H1 (cell line): ENCODE measurements at regions not wholly inside any gene's neighbourhood (a gene's known extent, or its start where the extent isn't known, plus 50 kb on each side); places are given as distances from the start of the nearest gene placed in this dataset.

Source experiments
- CTCF ChIA-PET: fragments of 300-600 bp; sonication (Branson Sonifier 250); formaldehyde crosslinking; loops from one replicate; lab custom pipeline; 2021; ENCODE audit not compliant: partially characterized antibody; lab: Charles Lee
- POLR2A ChIA-PET: fragments of 300-600 bp; sonication (Branson Sonifier 250); formaldehyde crosslinking; loops from one replicate; lab custom pipeline; 2021; ENCODE audit warnings: inconsistent platforms; ENCODE audit not compliant: partially characterized antibody; lab: Charles Lee
- DNase-seq, 2 experiments: peaks; one replicate each; pipeline versions ENCODE4 v3.0.0 to v3.0.0-alpha.2; 2010 to 2022; ENCODE audit warnings: low spot score in 2 of 2, low read depth in 1 of 2, mixed read lengths in 1 of 2
- FAIRE-seq: peaks from 2 replicates; lab custom pipeline; 2011; peaks lifted over from hg19 to GRCh38; lab: Jason Lieb, UNC
- H2AFZ ChIP-seq: 2 replicates; pipeline ENCODE4 v1.8.1; 2012; ENCODE audit warnings: low read length, inconsistent platforms
- H2AK5ac ChIP-seq: 2 replicates; pipeline ENCODE4 v1.6.1; 2013; ENCODE audit warnings: low read depth, low read length
- H2BK120ac ChIP-seq: replicated peaks from 2 replicates; pipeline ENCODE3; 2013; ENCODE audit warnings: low read depth, low read length, inconsistent platforms
- H2BK12ac ChIP-seq: 2 replicates; pipeline ENCODE4 v1.6.1; 2013; ENCODE audit warnings: low read depth, low read length
- H2BK15ac ChIP-seq: 2 replicates; pipeline ENCODE4 v1.6.1; 2013; ENCODE audit warnings: low read length
- H2BK20ac ChIP-seq: 2 replicates; pipeline ENCODE4 v1.6.1; 2013; ENCODE audit warnings: low read length
- H2BK5ac ChIP-seq: 2 replicates; pipeline ENCODE4 v1.6.1; 2013; ENCODE audit warnings: low read depth, low read length
- H3K14ac ChIP-seq: 2 replicates; pipeline ENCODE4 v1.6.1; 2013; ENCODE audit warnings: inconsistent platforms; ENCODE audit not compliant: insufficient read length
- H3K18ac ChIP-seq: 2 replicates; pipeline ENCODE4 v1.6.1; 2013; ENCODE audit warnings: low read length; ENCODE audit errors: extremely low read depth
- H3K23ac ChIP-seq: 2 replicates; pipeline ENCODE4 v1.6.1; 2013; ENCODE audit warnings: inconsistent platforms; ENCODE audit not compliant: insufficient read length
- H3K23me2 ChIP-seq: 2 replicates; pipeline ENCODE4 v1.6.1; 2013; ENCODE audit warnings: low read depth, low read length
- H3K27ac ChIP-seq: 2 replicates; pipeline ENCODE4 v1.6.1; 2011; ENCODE audit warnings: low read depth, low read length, inconsistent platforms
- H3K27me3 ChIP-seq, 4 experiments: replicated peaks in 1 of 4; 1 replicate in 1 of 4; 2 replicates in 3 of 4; pipeline versions ENCODE4 v1.6.1 to v1.8.1; 2011 to 2013; ENCODE audit warnings: low read length in 3 of 4, mild to moderate bottlenecking in 3 of 4, inconsistent platforms in 2 of 4, mixed read lengths in 2 of 4, moderate library complexity in 1 of 4; ENCODE audit not compliant: control insufficient read depth in 3 of 4, insufficient read depth in 3 of 4; ENCODE audit errors: extremely low read depth in 1 of 4
- H3K36me3 ChIP-seq, 4 experiments: 2 replicates each; pipeline versions ENCODE4 v1.6.1 to v1.8.1; 2011 to 2013; ENCODE audit warnings: mild to moderate bottlenecking in 4 of 4, low read length in 3 of 4, moderate library complexity in 2 of 4, control low read depth in 1 of 4, inconsistent platforms in 1 of 4; ENCODE audit not compliant: insufficient read depth in 4 of 4, control insufficient read depth in 2 of 4
- H3K4ac ChIP-seq: replicated peaks from 2 replicates; pipeline ENCODE3; 2013; ENCODE audit warnings: low read length, low read depth, mixed read lengths, inconsistent platforms; ENCODE audit not compliant: insufficient read length
- H3K4me1 ChIP-seq, 4 experiments: replicated peaks in 1 of 4; 1 replicate in 1 of 4; 2 replicates in 3 of 4; pipeline versions ENCODE4 v1.6.1 to v1.8.1; 2011 to 2013; ENCODE audit warnings: low read length in 3 of 4, inconsistent platforms in 2 of 4, mixed read lengths in 1 of 4; ENCODE audit not compliant: insufficient read depth in 4 of 4, control insufficient read depth in 3 of 4
- H3K4me2 ChIP-seq, 2 experiments: 2 replicates each; pipeline versions ENCODE4 v1.6.1 to v1.8.1; 2011 to 2013; ENCODE audit warnings: low read depth in 2 of 2, low read length in 2 of 2, control low read depth in 1 of 2, inconsistent platforms in 1 of 2, mild to moderate bottlenecking in 1 of 2; ENCODE audit not compliant: insufficient read depth in 1 of 2
- H3K4me3 ChIP-seq, 4 experiments: fragments of 200-600, 300-600 bp in 1 of 4; sonication (generic), shearing (Covaris generic), sonication (Bioruptor Twin) in 1 of 4; 2 replicates each; pipeline versions ENCODE4 v1.5.1 to v1.8.1; 2011 to 2016; ENCODE audit warnings: low read length in 4 of 4, low read depth in 3 of 4, control low read depth in 2 of 4, inconsistent platforms in 2 of 4, mild to moderate bottlenecking in 2 of 4, mixed read lengths in 1 of 4, moderate library complexity in 1 of 4; ENCODE audit not compliant: insufficient read depth in 2 of 4; ENCODE audit errors: extremely low read depth in 1 of 4
- H3K56ac ChIP-seq: replicated peaks from 2 replicates; pipeline ENCODE3; 2013; ENCODE audit warnings: low read depth, mild to moderate bottlenecking, mixed read lengths, low read length, inconsistent platforms; ENCODE audit not compliant: insufficient read length
- H3K79me1 ChIP-seq: 2 replicates; pipeline ENCODE4 v1.6.1; 2013; ENCODE audit warnings: low read depth, low read length, control low read depth
- H3K79me2 ChIP-seq, 2 experiments: 2 replicates each; pipeline versions ENCODE4 v1.6.1 to v1.8.1; 2012 to 2013; ENCODE audit warnings: low read length in 2 of 2, mild to moderate bottlenecking in 2 of 2, inconsistent platforms in 1 of 2; ENCODE audit not compliant: insufficient read depth in 2 of 2, control insufficient read depth in 1 of 2
- H3K9ac ChIP-seq, 4 experiments: replicated peaks in 1 of 4; 1 replicate in 1 of 4; 2 replicates in 3 of 4; pipeline versions ENCODE4 v1.6.1 to v1.8.1; 2011 to 2013; ENCODE audit warnings: low read depth in 3 of 4, low read length in 3 of 4, control low read depth in 2 of 4, mild to moderate bottlenecking in 2 of 4, moderate library complexity in 2 of 4, inconsistent platforms in 1 of 4; ENCODE audit errors: extremely low read depth in 1 of 4
- H3K9me3 ChIP-seq, 2 experiments: 2 replicates each; pipeline versions ENCODE4 v1.6.1 to v1.8.1; 2012 to 2013; ENCODE audit warnings: mild to moderate bottlenecking in 2 of 2, moderate library complexity in 2 of 2, control low read depth in 1 of 2, inconsistent platforms in 1 of 2, low read depth in 1 of 2, low read length in 1 of 2, mixed read lengths in 1 of 2; ENCODE audit not compliant: insufficient read depth in 2 of 2
- H4K20me1 ChIP-seq, 2 experiments: replicated peaks in 1 of 2; 2 replicates each; pipeline versions ENCODE3 to v1.8.1; 2011 to 2013; ENCODE audit warnings: inconsistent platforms in 2 of 2, low read length in 2 of 2, mild to moderate bottlenecking in 1 of 2; ENCODE audit not compliant: insufficient read depth in 2 of 2, control insufficient read depth in 1 of 2
- H4K5ac ChIP-seq: 2 replicates; pipeline ENCODE4 v1.6.1; 2013; ENCODE audit warnings: low read length, low read depth, mixed read lengths, inconsistent platforms; ENCODE audit not compliant: insufficient read length
- H4K8ac ChIP-seq: 2 replicates; pipeline ENCODE4 v1.8.0; 2013; ENCODE audit warnings: mild to moderate bottlenecking, moderate library complexity, low read length, inconsistent platforms; ENCODE audit not compliant: insufficient read depth; ENCODE audit errors: extremely low read depth
- H4K91ac ChIP-seq: replicated peaks from 2 replicates; pipeline ENCODE3; 2013; ENCODE audit warnings: low read length, mixed read lengths, inconsistent platforms; ENCODE audit not compliant: insufficient read length
- CHD1 ChIP-seq: IDR thresholded peaks from 2 replicates; pipeline ENCODE4 v1.6.1; 2012; ENCODE audit warnings: low read depth, low read length, improper control_type of control experiment
- CTCF ChIP-seq, 3 experiments: IDR thresholded peaks; 1 replicate in 2 of 3; 2 replicates in 1 of 3; pipeline versions ENCODE4 v1.5.1 to v1.6.1; 2011; ENCODE audit warnings: low read length in 3 of 3, mild to moderate bottlenecking in 3 of 3, inconsistent platforms in 2 of 3, low read depth in 1 of 3, moderate library complexity in 1 of 3; ENCODE audit not compliant: insufficient read depth in 1 of 3; ENCODE audit errors: control extremely low read depth in 1 of 3
- MAX ChIP-seq: IDR thresholded peaks from 2 replicates; pipeline ENCODE4 v1.6.1; 2012; ENCODE audit warnings: inconsistent platforms
- WGBS, 2 experiments: shearing (Covaris generic) in 1 of 2; methylation state at CpG; one replicate each; pipeline versions ENCODE4 v1.1.6 to v1.1.7; 2013 to 2015; ENCODE audit warnings: low lambda C conversion rate in 2 of 2, mixed read lengths in 2 of 2, inconsistent platforms in 1 of 2, low coverage in 1 of 2, missing lambda C conversion rate in 1 of 2; ENCODE audit not compliant: insufficient replicate concordance in 2 of 2, insufficient coverage in 1 of 2, insufficient read length in 1 of 2; ENCODE audit errors: extremely low coverage in 1 of 2, missing lambda C conversion rate in 1 of 2; 5-methylcytosine and 5-hydroxymethylcytosine counted together

- Histone ChIP-seq H3K9me3 (no peaks in the 10 kb centered on the region), H3K14ac (no peak overlapping the region), H3K4me1 (peaks cover 4 to 8% (median 5%) of the 10 kb centered on the region in 4 experiments; a peak in 6 of 7 replicates), H3K23ac (no peak overlapping the region), H3K79me1 (no peaks in the 10 kb centered on the region), H3K56ac (no peak overlapping the region), H3K9ac (no peak overlapping the region), H2AK5ac (no peak overlapping the region), H4K5ac (no peak overlapping the region), H3K27me3 (no peaks in the 10 kb centered on the region), H3K36me3 (no peaks in the 10 kb centered on the region), H3K4me2 (no peak overlapping the region), H2BK120ac (no peak overlapping the region), H2BK5ac (no peak overlapping the region), H2BK15ac (no peak overlapping the region), H4K8ac (no peak overlapping the region), H2BK20ac (no peak overlapping the region), H3K23me2 (no peaks in the 10 kb centered on the region), H4K91ac (no peak overlapping the region), H4K20me1 (no peaks in the 10 kb centered on the region), H3K27ac (no peak overlapping the region), H2AFZ (no peak overlapping the region), H3K4ac (no peak overlapping the region), H3K79me2 (no peaks in the 10 kb centered on the region), H3K4me3 (no peak overlapping the region), H2BK12ac (peak overlapping the region; percentile 10; the same call in 1 of the 2 replicates), H3K18ac (no peak overlapping the region; the same call in 1 of the 2 replicates)
- 93% methylated on average over 3 of the region's 3 CpGs; no CpG with 5 or more reads in 1 of the 2 experiments for WGBS, 2 experiments
- no peak for DNase-seq
- CTCF ChIA-PET: interaction anchor here (0.7 kb wide), 1 partner anchor 34 kb away, joined by 5 read pairs; no protein-coding TSS in a partner anchor
- FAIRE-seq: no peak
- POLR2A ChIA-PET: no interaction called here
- no peak for TF ChIP-seq MAX
- no peak for TF ChIP-seq CHD1
- peak in 1 of 3 experiments; percentile 1; a peak in 1 of 4 replicates for TF ChIP-seq CTCF (IDR thresholded peaks at IDR 0.05; ENCODE audit: control extremely low read depth in 1 of 3, insufficient read depth in 1 of 3, low read depth in 1 of 3, low read length in 3 of 3)
These were observed 133.3 kb upstream of the TPM1 start for GRCh38 chr15:62909257-62909656.
